NCI-H2107 treated with DMSO at 0.1 percent for 48 hours (cell line): ENCODE measurements at regions not wholly inside any gene's neighbourhood (a gene's known extent, or its start where the extent isn't known, plus 50 kb on each side); places are given as distances from the start of the nearest gene placed in this dataset.
"Not testable (repeated sequence)": the region's sequence is repeated elsewhere in the genome, so short reads cannot be mapped to it uniquely, and the experiment has no call there.

Source experiments
- DNase-seq: peaks from one replicate; lab custom pipeline; 2025; ENCODE audit not compliant: unreplicated experiment; lab: John Stamatoyannopoulos, UW

DNA sequence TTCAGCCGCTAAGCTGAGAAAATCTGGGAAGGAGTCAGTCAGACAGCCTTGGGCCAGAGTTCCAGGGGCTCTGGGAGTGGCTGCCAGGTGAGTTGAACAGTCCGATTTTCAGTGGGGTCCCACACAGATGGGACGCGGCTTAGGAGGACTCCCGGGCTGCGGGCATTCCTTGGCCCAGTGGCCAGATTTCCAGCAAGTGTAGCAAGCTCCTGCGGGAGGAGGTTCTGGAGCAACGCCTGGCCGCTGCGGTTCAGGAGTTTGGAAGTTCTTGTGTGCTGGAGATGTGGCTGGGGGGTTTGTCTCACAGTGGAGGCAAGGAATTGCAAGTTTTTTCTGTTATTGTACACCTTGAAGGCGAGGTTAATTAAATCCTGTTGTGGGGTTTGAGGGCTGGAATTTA, 1020.1 kb upstream of the MANEA start:
- not testable (repeated sequence) for DNase-seq

DNA sequence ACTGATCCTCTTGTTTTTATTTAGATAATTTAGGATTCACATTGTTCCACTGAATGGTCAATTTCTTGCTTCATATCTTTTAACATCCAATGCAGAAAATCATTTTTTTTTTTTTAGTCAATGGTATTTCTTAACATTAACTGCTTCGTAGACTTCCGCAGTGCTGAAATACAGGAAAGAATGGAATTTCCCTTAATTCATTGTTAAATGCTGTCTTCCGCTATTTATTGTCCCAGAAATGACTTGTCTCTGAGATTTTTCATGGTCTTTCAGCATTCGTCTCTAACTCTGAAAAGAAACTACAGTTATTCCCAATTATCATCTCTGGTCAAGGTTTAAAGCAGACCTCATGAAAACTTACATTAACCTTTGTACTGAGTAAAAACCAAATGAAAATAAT, 1029.1 kb upstream of the MANEA start:
- DNase-seq = no peak

DNA sequence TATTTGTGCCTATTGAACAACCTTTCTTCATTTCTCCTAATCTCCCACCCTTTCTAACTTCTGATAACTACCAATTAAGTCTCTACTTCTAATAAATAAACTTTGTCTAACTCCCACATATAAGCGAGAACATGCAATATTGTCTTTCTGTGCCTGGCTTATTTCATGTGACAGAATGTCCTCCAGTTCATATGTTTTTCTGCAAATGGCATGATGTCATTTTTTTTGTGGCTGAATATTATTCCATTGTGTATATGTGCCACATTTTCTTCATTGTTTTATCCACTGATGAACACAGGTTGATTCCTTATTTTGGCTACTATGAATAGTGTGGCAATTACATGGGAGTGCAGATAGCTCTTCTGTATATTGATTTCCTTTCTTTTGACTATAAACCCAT, 1041.5 kb upstream of the MANEA start:
- no peak for DNase-seq

DNA sequence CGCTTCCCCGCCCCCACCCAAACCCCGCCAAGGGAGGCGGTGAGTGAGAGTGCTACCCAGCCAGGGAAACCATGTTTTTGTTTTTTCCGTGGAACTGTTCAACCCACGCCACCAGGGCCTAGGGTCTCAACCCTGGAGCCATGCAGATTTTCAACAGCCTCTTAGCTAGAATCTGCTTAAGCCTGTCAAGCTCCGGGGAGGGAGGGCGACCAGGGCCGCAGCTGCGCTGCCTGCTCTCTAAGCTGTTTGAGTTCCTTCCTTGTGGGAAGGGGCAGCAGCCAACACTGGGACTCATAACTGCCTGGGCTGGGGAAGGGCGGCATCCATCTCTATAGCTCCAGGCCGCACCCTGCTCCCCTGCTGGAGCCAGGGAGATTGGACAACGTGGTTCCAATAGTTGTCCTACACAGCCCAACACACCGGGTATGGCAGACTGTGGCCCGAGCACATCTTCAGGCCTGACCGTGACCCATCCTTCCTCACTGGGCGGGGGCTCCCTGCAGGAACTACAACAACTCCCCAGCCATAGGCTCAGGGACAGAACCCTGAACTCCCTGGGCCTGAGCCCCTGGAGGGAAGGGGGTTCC, 1065.7 kb upstream of the MANEA start:
- DNase-seq = no peak

DNA sequence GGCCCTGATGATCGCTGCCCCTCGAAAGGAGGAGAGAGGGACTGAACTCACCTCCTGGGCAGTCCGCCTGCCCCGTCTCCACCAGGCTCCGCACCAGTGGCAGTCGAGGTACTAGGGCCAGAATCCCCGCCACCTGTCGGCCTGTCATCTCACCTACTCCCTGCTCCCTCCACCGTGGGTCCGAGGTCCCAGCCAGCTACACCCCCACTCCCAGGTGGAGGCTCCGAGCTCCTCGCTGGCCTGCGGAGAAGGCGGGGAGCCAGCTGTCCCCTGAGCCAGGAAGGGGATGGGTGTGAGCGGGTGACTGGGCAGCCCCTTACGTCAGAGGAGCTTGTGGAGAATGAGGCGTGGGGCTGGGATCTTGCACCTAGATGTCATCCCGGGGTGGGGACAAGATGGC, 1066.5 kb upstream of the MANEA start:
- no peak for DNase-seq

DNA sequence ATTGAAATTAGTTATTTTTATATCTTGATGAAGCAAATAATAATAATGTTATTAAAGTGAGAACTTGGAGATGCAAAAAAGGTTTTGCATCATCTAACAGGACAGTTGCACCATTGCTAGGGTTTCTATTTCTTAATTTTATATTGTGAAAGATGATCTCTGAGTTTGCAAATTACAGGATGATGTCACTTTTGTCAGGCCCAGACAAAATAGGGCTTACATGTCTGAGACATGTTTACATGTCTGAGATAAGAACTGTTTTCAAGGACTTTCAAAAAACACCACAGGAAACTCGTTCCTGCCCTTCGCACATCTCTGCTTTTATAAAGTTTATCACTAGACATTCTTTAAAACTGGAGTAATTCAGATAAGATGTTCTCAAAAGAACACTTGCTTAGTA, 1075.8 kb upstream of the MANEA start:
- no peak for DNase-seq

DNA sequence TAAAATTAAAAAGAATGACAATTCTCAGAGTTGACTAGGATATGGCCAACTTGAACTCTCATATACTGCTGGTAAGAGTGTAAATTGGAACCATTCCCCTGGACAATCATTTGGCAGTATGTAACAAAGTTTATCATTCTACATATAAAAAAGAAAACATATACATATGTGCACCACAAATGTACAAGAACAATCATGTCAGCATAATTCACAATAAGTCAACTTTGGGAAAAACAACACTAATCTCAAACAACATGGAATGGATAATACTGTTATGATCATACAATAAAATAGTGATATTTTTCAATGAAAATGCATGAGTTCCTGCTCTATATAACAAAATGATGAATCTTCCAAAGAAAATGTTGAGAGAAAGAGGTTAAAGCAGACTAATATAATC, 1078.7 kb upstream of the EPHA7 start:
- DNase-seq = no peak

DNA sequence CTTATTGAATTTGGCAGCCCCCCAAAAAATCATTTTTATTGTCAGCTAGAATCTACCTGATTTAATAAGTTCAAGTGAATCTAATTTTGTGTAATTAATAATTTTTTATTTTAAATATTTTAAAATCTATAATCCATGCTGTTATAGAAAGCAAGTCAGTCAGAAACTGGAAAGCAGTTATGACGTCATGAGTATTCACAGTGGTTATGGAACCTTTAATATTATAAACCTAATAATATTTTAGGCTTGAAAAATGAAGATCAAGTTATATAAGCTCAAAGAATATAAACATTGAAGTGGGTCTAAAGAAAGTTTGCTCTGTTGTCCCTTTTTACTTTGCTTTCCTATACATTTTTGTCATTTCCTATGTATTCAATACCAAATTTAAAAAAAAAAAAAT, 1075.1 kb upstream of the EPHA7 start:
- no peak for DNase-seq

DNA sequence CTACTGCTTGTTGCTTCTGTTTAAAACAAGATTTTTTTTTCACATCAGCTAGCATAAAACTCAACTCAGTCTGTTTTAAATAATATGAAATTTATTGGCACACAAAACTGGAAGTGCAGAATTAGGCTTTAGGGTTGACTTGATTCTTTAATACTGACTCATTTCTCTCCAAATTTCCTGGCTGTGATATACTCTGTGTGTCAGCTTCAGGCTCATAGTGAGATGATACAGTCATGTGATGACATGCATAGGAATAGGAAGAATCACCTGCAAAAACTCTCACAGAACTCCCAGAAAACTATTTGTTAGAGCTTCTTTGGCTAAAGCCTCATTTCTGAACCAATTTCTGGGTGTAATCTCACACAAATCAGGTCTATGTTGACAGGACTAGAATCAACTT, 1068.0 kb upstream of the EPHA7 start:
- no peak for DNase-seq

DNA sequence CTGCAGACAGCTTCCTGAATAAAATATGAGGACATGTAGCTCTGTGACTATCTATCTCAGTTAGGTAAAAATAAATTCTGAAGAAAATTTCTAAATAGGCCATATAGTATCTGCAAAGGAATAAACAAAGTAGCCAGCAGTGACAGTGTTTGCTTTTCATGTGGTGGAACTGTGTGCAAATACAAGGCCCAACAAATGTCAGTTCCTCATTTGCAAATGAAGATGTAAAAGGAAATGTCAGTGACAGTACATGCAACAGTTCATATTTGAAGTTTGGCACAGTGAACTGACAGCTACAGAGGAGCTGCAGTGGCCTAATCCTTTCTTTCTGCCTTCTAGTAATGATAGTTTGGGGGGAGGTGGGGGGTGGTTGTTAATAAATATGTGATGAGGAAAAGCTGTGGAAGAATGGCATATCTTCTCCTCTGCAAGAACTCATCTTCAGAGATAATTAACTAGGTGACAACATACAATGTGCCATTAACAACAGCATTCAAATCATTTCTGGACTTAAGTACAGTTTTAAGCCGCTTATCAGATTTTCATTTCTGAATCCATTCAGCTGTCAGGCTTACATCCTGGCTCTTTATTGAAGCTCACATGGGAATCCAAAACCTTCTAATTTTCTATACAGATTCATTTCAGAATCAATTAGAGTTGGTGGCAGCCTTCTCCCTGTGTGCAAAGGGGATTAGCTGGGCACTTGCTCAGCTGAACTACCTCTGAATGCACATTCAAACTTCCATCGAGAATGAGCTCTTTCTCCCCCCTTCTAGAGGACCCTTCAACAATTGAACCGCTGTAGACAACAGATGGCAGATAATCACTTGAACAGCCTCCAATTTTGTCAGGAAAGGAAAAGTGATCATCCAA, 1059.0 kb upstream of the EPHA7 start:
- peak; percentile 5 for DNase-seq

DNA sequence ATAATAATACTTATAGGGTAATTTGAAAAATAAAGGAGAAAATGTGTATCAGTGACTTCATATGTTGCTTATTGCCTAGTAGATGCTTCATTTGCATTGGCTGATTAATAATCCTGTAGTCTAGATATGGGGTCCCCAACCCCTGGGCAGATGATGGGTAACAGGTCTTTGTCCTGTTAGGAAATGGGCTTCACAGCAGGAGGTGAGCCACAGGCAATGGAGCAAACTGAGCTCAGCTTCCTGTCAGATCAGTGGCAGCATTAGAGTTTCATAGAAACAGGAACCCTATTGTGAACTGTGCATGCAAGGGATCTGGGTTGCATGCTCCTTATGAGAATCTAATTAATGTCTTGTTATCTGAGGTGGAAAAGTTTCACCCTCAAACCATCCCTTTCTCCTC, 1049.5 kb upstream of the EPHA7 start:
- DNase-seq = no peak

DNA sequence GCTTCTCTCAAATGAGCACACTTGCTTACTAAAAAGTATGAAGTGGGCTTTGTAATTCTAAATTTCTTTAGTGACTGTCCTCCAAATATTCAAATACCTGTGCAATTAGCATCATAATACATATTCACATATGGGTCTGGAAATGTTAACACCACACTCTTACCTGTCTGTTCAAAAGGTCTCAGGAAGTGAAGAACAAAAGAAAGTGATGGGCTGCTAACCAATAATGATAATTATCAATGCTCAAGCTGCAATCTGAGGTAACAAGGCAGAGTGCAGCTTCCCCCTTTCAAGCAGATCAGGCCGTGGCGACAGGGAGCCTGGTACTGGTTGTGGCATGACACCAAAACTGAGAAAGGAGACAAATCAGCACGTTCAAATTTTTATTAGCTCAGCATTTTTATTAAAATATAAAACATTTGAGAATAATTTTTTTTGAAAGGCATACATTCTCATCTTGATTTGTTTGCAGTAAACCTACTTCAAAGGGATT, 1044.7 kb upstream of the EPHA7 start:
- DNase-seq = no peak

DNA sequence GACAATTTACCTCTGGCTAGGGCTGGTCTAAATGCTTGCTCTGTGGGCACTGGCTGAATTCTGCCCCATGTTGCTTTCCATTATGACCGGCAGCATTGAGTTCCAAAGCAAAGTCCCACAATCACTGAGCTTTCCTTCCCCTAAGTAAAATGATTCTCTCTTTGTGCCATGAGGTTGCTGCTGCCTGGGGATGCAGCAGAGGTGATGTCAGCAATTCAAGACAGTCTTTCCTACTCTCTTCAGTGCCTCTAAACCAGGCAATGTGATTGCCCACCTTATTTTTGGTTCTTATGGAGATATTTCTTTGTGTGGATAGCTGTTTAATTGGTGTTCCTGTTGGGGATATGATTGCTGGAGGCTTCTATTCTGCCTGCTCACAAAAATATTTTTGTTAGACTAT, 1043.9 kb upstream of the EPHA7 start:
- no peak for DNase-seq

DNA sequence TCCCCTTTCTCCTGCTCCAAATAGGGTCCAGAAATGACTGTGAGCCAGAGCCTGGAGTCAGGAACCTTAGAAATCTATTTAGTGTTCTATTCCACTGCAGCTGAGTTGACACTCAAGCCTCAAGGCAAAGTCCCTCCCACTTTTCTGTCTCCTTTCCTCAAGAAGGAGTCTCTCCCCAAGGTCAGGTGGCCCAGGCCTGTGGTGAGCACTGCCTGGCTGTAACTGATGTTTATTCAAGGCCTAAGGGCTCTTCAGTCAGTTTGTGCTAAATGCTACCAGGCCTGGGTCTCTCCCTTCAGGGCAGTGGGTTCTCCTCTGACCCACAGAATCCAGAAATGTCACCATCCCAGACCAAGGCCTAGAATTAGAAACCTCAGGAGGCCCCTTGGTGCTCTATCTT, 1042.9 kb upstream of the EPHA7 start:
- DNase-seq = no peak

DNA sequence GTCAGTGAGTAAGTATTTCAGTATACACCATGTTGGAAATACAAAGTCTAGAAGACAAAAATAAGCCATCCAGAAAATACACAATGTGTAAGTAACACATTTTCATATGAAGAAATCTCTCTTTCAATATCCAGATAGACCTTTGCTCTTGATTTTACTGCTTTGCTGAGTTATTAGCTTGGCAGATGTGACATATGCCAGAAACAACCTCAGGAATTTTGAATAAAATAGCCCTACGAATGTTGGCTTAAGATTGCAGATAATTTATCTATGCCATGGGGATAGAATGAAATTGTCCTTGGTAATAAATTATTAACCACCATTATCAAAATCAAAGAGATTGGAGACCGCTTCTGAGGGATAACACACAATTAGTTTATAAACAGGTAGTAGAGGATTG, 1036.9 kb upstream of the EPHA7 start:
- no peak for DNase-seq

DNA sequence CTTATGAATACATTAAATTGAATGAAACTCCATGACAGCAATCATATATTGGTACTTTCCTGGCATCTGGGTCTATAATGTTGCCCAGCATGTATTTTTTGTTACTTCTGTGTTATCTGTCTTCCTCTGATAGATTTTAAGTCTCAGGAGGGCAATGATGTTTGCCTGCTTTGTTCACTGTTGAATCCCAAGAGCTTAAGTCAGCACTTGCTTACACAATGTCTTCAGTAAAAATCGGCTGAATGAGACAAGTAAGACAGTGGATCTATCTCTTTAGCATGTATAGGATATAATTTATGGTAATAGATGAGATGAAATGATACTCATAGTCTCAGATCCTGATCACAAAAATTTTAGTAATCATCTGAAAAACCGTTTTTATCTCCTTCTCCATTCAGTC, 1034.9 kb upstream of the EPHA7 start:
- no peak for DNase-seq

DNA sequence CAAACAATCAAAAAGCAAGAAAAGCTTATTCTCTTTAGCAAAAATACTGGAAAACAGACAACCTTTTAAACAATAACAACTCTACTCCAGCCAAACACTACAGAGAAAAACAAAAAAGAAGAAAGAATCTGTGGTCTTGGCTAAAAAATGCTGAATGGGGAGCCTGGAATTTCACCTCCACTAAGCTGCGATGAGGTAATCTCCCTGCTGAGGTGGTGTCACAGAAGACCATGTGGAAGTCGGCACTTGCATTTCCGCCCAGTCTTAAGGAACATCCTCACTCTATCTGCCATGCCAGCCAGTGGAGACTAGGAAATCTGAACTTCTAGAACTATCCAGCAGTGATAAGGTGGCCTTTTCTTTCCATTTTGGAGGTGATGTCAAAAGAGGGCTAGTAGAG, 1026.8 kb upstream of the EPHA7 start:
- DNase-seq = no peak

DNA sequence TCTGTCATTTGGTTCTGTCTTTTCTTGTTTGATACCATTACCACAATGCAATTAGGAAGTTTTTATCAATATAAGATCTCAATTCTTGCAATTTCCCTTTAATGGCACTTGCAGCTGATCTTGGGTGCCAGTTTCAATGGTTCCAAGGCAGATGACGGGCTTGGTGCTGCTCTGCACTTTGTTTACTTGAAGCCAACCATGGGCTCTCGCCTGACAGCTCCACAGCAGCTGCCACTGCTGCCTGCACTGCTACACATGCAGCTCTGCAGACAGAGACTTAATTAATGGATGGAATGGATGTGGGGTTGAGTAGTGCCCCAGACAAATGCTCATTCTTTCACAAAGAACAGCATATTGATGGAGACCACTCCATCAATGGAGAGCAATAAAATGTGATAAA, 1024.3 kb upstream of the EPHA7 start:
- DNase-seq = no peak

DNA sequence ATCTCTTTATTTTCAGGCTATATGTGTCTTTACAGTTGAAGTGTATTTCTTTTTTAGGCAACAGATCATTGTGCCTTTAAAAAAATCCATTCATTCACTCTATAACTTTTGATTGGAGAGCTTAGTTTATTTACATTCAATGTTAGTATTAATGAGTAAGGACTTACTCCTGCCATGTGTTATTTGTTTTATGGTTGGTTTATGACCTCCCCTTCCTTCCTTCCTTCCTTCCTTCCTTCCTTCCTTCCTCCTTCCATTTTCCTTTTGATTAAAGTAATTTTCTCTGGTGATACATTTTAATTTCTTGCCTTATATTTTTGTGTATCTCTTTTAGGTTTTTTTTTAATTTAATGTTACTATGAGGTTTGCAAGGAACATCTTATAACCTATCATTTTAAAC, 1005.3 kb upstream of the EPHA7 start:
- DNase-seq = no peak

DNA sequence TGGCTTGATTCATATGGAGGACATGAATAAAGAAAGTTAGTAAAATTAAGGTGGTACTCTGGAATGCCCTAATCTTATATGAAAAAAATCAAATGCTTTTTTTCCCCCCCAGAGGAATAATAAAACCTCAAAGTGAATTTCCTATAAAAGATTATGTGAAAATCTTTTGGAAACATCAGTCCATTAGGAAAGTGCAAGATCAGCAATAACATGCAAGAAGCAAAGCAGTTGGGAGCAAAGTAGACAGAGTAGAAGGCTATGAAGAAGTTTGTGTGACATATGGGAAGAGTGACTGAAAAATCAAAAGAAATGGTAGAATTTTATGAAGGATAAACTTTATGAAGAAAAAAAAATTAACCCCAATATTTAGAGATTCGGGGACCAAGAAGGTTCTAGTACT, 998.0 kb upstream of the EPHA7 start:
- DNase-seq = no peak

DNA sequence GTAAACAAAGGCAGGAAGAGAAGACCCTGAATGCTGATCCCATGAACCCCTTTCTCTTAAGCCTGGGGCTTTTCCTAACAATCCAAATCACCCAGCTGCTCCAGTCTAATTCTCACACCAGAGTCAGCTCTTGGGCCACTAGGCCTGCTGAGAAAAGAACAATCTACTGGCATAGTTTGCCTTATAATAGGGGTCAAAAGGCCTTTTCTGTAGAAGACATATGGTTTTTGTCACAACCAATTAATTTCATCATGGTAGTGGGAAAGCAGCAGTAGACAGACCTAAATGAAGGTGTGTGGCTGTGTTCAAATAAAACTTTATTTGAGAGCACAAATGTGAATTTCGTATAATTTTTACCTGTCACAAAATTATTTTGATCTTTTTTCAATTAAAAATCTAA, 994.7 kb upstream of the EPHA7 start:
- no peak for DNase-seq

DNA sequence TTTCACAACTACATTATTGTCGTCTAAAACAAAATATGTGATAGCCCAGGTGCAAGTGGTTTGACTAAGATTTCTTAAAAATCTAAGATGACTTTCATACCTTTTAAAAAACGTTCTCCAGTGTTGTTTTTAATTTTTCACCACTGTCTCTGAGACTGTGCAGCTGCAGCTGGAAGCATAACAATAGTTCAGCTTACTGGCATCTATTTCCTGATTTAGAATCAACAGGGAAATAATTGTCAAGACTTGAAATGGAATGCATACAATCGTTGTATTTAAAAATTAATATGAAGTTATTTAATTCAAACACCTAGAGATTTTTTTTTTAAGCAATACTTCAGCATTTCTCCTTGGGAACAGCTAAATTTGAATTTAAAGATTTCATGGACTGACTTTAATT, 982.0 kb upstream of the EPHA7 start:
- no peak for DNase-seq

DNA sequence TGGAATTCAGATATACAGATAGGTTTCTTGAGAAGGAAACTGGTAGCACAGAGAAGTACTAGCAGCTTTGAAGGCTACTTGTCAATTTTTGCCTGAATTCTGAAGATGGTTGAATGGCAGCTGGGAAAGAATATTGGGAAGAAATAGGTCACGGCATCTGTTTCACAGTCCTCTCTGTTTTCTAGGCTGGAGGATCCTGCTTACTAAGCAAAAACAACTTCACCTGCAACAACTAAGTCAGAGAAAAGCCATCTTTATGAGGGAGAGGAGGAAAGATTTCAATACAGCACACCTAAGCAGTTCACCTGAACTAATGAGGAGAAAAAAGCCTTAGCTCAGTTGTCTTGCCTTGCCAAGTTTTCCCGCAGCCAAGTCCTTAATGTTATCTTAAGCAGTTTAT, 975.5 kb upstream of the EPHA7 start:
- DNase-seq = no peak
